ENCODE measurements at regions not wholly inside any gene's neighbourhood (a gene's known extent, or its start where the extent isn't known, plus 50 kb on each side); places are given as distances from the start of the nearest gene placed in this dataset.

- TF ChIP-seq ZEB1 (IDR thresholded peaks at IDR 0.05; ENCODE audit: insufficient replicate concordance, low read depth) (no peak), THRA (CRISPR knock-in tag; IDR thresholded peaks at IDR 0.05; ENCODE audit: borderline replicate concordance) (peak; percentile 30; the same call in 1 of the 2 replicates), ZNF576 (CRISPR knock-in tag; IDR thresholded peaks at IDR 0.05) (no peak), ZNF234 (CRISPR knock-in tag; conservative IDR thresholded peaks at IDR 0.05) (no peak), HNF4A (CRISPR knock-in tag; IDR thresholded peaks at IDR 0.05) (no peak), HOXD1 (CRISPR knock-in tag; IDR thresholded peaks at IDR 0.05) (no peak), FOXP4 (CRISPR knock-in tag; IDR thresholded peaks at IDR 0.05) (0 out of 2 replicates have a peak, but pooled peaks have one; percentile 37), ZBTB43 (CRISPR knock-in tag; conservative IDR thresholded peaks at IDR 0.05) (no peak), FOXA3 (CRISPR knock-in tag; IDR thresholded peaks at IDR 0.05) (0 out of 2 replicates have a peak, but pooled peaks have one; percentile 21), THAP11 (CRISPR knock-in tag; IDR thresholded peaks at IDR 0.05) (no peak), ZNF282 (IDR thresholded peaks at IDR 0.05; ENCODE audit: partially characterized antibody) (no peak), ZBTB38 (CRISPR knock-in tag; IDR thresholded peaks at IDR 0.05) (peak; percentile 75; the same call in 1 of the 2 replicates), NR0B2 (CRISPR knock-in tag; IDR thresholded peaks at IDR 0.05) (no peak), ZBTB42 (CRISPR knock-in tag; IDR thresholded peaks at IDR 0.05) (no peak), SNAPC4 (CRISPR knock-in tag; IDR thresholded peaks at IDR 0.05) (no peak), ZNF768 (CRISPR knock-in tag; IDR thresholded peaks at IDR 0.05) (0 out of 2 replicates have a peak, but pooled peaks have one; percentile 26), ZUFSP (CRISPR knock-in tag; IDR thresholded peaks at IDR 0.05; ENCODE audit: borderline replicate concordance) (no peak)
Observed at GRCh38 chr1:56409112-56409691, 170.2 kb downstream of the PLPP3 start (continued).
